ENCODE measurements at regions not wholly inside any gene's neighbourhood (a gene's known extent, or its start where the extent isn't known, plus 50 kb on each side); places are given as distances from the start of the nearest gene placed in this dataset.

- TF ChIP-seq CTCF (IDR thresholded peaks at IDR 0.05 in 4 of 5, conservative IDR thresholded peaks at IDR 0.05 in 1 of 5) (no peak), POLR2A (IDR thresholded peaks at IDR 0.05) (no peak)
These were observed 57.0 kb downstream of the PCDH20 start for GRCh38 chr13:61358599-61358998.

Data from gastrocnemius medialis (tissue), 4 donors.